ENCODE measurements at regions not wholly inside any gene's neighbourhood (a gene's known extent, or its start where the extent isn't known, plus 50 kb on each side); places are given as distances from the start of the nearest gene placed in this dataset.

DNA sequence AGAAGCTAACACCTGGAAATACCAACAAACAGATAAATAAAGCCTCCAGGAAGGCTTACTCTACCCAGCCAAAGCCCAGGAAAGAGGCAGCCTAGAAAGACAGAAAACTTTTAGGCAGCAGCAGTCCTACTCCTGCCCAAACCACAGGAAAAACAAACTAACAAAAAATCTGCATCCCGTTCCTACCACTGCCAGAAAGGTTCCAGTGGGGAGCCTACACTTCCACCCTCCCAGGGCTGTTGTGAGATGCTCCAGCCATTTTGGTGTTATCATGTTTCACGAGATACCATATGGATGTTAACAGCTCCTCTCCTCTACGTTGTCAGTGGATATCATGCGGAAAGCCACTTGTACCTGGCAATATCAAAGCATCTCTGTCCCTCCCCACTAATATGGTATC is 135.9 kb upstream of the ADRA1D start:
- TF ChIP-seq CTCF (IDR thresholded peaks at IDR 0.05) (no peak), POLR2A (IDR thresholded peaks at IDR 0.05) (no peak)
